ENCODE measurements at regions not wholly inside any gene's neighbourhood (a gene's known extent, or its start where the extent isn't known, plus 50 kb on each side); places are given as distances from the start of the nearest gene placed in this dataset.
"Not testable (repeated sequence)": the region's sequence is repeated elsewhere in the genome, so short reads cannot be mapped to it uniquely, and the experiment has no call there.

GRCh38 chr16:70014915-70015314 is 63.8 kb downstream of the CLEC18A start:
- H3K4me3 ChIP-seq; H3K36me3 ChIP-seq (replicated peaks); H3K27me3 ChIP-seq (ENCODE audit: low read depth); H3K4me1 ChIP-seq; DNase-seq (ENCODE audit: low spot score in 2 of 2); in situ Hi-C loops (cut with MboI; ENCODE audit: low sequenced_read_pairs); H3K9me3 ChIP-seq: not testable (repeated sequence)

DNA sequence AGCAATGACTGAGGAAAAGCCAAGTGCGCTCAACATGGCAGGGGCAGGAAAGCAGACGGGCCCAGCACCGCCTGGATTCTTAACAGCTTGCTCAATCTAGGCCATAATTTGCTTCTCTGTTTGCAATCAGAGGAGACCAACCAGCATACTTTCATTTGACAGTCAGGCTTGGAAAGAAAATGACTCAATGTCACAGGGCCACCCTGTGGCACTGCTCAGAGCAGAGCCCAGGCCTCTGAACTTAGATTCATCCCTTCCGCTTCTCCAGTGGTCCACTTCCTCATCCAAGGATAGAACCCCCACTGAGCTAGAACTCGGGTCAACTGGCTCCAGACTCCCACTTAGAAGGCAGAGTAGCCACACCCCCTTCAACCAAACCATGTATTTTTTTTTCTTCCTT is 65.6 kb downstream of the CLEC18A start:
- in situ Hi-C loops (cut with MboI; ENCODE audit: low sequenced_read_pairs); DNase-seq (ENCODE audit: low spot score in 2 of 2); H3K36me3 ChIP-seq (replicated peaks); H3K4me3 ChIP-seq; H3K27me3 ChIP-seq (ENCODE audit: low read depth); H3K4me1 ChIP-seq; H3K9me3 ChIP-seq: not testable (repeated sequence)

GRCh38 chr16:70018254-70018653 is 67.1 kb downstream of the CLEC18A start:
- Histone ChIP-seq H3K4me3 (no peak overlapping the region), H3K4me1 (no peaks in the 10 kb centered on the region), H3K36me3 (replicated peaks) (no peaks in the 10 kb centered on the region; the same call in none of the 2 replicates), H3K27me3 (ENCODE audit: low read depth) (no peaks in the 10 kb centered on the region), H3K9me3 (no peaks in the 10 kb centered on the region)
- in situ Hi-C loops (cut with MboI; ENCODE audit: low sequenced_read_pairs), result no loop called here
- DNase-seq (ENCODE audit: low spot score in 2 of 2), result peak; percentile 6 to 16

GRCh38 chr16:70023207-70023606 is 72.1 kb downstream of the CLEC18A start:
- H3K9me3 ChIP-seq; in situ Hi-C loops (cut with MboI; ENCODE audit: low sequenced_read_pairs); H3K27me3 ChIP-seq (ENCODE audit: low read depth); H3K36me3 ChIP-seq (replicated peaks); DNase-seq (ENCODE audit: low spot score in 2 of 2); H3K4me1 ChIP-seq; H3K4me3 ChIP-seq: not testable (repeated sequence)

GRCh38 chr16:70023956-70024355 is 72.8 kb downstream of the CLEC18A start:
- H3K27me3 ChIP-seq (ENCODE audit: low read depth); DNase-seq (ENCODE audit: low spot score in 2 of 2); in situ Hi-C loops (cut with MboI; ENCODE audit: low sequenced_read_pairs); H3K9me3 ChIP-seq; H3K4me1 ChIP-seq; H3K4me3 ChIP-seq; H3K36me3 ChIP-seq (replicated peaks): not testable (repeated sequence)

GRCh38 chr16:70026165-70026854 is 75.2 kb downstream of the CLEC18A start:
- H3K9me3 ChIP-seq; H3K27me3 ChIP-seq (ENCODE audit: low read depth); DNase-seq (ENCODE audit: low spot score in 2 of 2); H3K4me3 ChIP-seq; H3K36me3 ChIP-seq (replicated peaks); in situ Hi-C loops (cut with MboI; ENCODE audit: low sequenced_read_pairs); H3K4me1 ChIP-seq: not testable (repeated sequence)

GRCh38 chr16:70032906-70033305 is 81.2 kb upstream of the PDPR start:
- H3K4me1 ChIP-seq; H3K36me3 ChIP-seq (replicated peaks); H3K4me3 ChIP-seq; H3K9me3 ChIP-seq; in situ Hi-C loops (cut with MboI; ENCODE audit: low sequenced_read_pairs); DNase-seq (ENCODE audit: low spot score in 2 of 2); H3K27me3 ChIP-seq (ENCODE audit: low read depth): not testable (repeated sequence)

DNA sequence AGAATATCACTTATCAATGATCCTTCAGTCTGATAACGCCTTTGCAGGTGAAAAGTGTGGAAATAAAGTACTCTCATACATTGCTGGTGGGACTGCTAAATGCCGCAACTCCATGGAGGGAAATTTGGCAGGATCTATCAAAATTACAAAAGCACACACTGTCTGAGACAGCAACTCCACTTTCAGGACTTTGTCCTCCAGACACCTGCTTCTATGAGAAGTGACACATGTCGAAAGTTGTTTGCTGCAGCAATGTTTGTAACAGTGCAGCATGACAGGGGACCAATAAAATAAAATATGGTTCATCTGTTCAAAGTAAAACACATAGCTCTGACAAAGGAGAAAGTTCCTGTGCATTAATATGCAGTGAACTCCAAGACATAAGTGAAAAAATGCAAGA is 76.2 kb upstream of the PDPR start:
- in situ Hi-C loops (cut with MboI; ENCODE audit: low sequenced_read_pairs); H3K4me1 ChIP-seq; H3K27me3 ChIP-seq (ENCODE audit: low read depth); H3K4me3 ChIP-seq; H3K9me3 ChIP-seq; H3K36me3 ChIP-seq (replicated peaks); DNase-seq (ENCODE audit: low spot score in 2 of 2): not testable (repeated sequence)

GRCh38 chr16:70040554-70040953 is 73.6 kb upstream of the PDPR start:
- H3K9me3 ChIP-seq; H3K36me3 ChIP-seq (replicated peaks); H3K27me3 ChIP-seq (ENCODE audit: low read depth); in situ Hi-C loops (cut with MboI; ENCODE audit: low sequenced_read_pairs); H3K4me3 ChIP-seq; DNase-seq (ENCODE audit: low spot score in 2 of 2); H3K4me1 ChIP-seq: not testable (repeated sequence)

- H3K4me1 ChIP-seq; H3K36me3 ChIP-seq (replicated peaks); in situ Hi-C loops (cut with MboI; ENCODE audit: low sequenced_read_pairs); H3K9me3 ChIP-seq; H3K27me3 ChIP-seq (ENCODE audit: low read depth); DNase-seq (ENCODE audit: low spot score in 2 of 2); H3K4me3 ChIP-seq: not testable (repeated sequence)
Observed at GRCh38 chr16:70043538-70044067, 70.5 kb upstream of the PDPR start.

- H3K9me3 ChIP-seq; H3K4me1 ChIP-seq; in situ Hi-C loops (cut with MboI; ENCODE audit: low sequenced_read_pairs); H3K36me3 ChIP-seq (replicated peaks); H3K27me3 ChIP-seq (ENCODE audit: low read depth); H3K4me3 ChIP-seq; DNase-seq (ENCODE audit: low spot score in 2 of 2): not testable (repeated sequence)
Observed at GRCh38 chr16:70046560-70046959, 67.6 kb upstream of the PDPR start.

GRCh38 chr16:70048083-70048482 is 66.0 kb upstream of the PDPR start:
- H3K9me3 ChIP-seq; H3K27me3 ChIP-seq (ENCODE audit: low read depth); H3K4me1 ChIP-seq; H3K36me3 ChIP-seq (replicated peaks); DNase-seq (ENCODE audit: low spot score in 2 of 2); in situ Hi-C loops (cut with MboI; ENCODE audit: low sequenced_read_pairs); H3K4me3 ChIP-seq: not testable (repeated sequence)

DNA sequence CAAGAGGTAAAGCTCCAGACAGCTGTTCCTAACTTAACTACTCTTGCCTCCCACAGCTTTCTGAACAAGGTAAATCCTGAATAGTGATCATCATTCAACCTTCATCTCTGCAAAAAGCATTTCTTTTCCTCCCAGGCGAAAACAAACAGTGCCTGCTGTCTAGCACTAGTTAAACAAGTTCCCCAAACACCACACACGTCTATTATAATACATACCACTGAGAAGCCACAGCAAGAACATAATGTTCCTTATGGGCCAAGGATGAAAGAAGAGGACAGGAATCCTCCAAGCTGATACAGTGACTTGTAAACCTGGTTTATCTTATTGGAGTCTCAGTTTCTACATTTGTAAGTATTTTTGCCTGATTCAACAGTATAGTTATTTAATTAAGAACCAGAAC is 56.1 kb upstream of the PDPR start:
- H3K4me1 ChIP-seq; H3K36me3 ChIP-seq (replicated peaks); in situ Hi-C loops (cut with MboI; ENCODE audit: low sequenced_read_pairs); H3K27me3 ChIP-seq (ENCODE audit: low read depth); DNase-seq (ENCODE audit: low spot score in 2 of 2); H3K4me3 ChIP-seq; H3K9me3 ChIP-seq: not testable (repeated sequence)

GRCh38 chr16:70059429-70059828 is 54.7 kb upstream of the PDPR start:
- H3K4me3 ChIP-seq; H3K4me1 ChIP-seq; H3K27me3 ChIP-seq (ENCODE audit: low read depth); DNase-seq (ENCODE audit: low spot score in 2 of 2); H3K9me3 ChIP-seq; in situ Hi-C loops (cut with MboI; ENCODE audit: low sequenced_read_pairs); H3K36me3 ChIP-seq (replicated peaks): not testable (repeated sequence)

GRCh38 chr16:70060521-70061027 is 53.6 kb upstream of the PDPR start:
- H3K4me3 ChIP-seq; H3K27me3 ChIP-seq (ENCODE audit: low read depth); DNase-seq (ENCODE audit: low spot score in 2 of 2); in situ Hi-C loops (cut with MboI; ENCODE audit: low sequenced_read_pairs); H3K4me1 ChIP-seq; H3K9me3 ChIP-seq; H3K36me3 ChIP-seq (replicated peaks): not testable (repeated sequence)

Measured in HAP-1 (cell line).